ENCODE measurements at regions not wholly inside any gene's neighbourhood (a gene's known extent, or its start where the extent isn't known, plus 50 kb on each side); places are given as distances from the start of the nearest gene placed in this dataset.

- TF ChIP-seq POLR2A (IDR thresholded peaks at IDR 0.05), result no peak
- no peak for TF ChIP-seq CTCF (IDR thresholded peaks at IDR 0.05)
- no peak for TF ChIP-seq EP300 (IDR thresholded peaks at IDR 0.05)
- no peak for TF ChIP-seq POLR2AphosphoS5 (IDR thresholded peaks at IDR 0.05)
Observed at GRCh38 chr6:167567142-167568033, 242.5 kb downstream of the TTLL2 start.
